HG02571 (cell line): ENCODE measurements at regions not wholly inside any gene's neighbourhood (a gene's known extent, or its start where the extent isn't known, plus 50 kb on each side); places are given as distances from the start of the nearest gene placed in this dataset.

Source experiments
- ATAC-seq: cut with Tn5 transposase; IDR thresholded peaks from one replicate; pipeline ENCODE4 v1.9.1; 2021; ENCODE audit warnings: mild to moderate bottlenecking, moderate library complexity; ENCODE audit not compliant: unreplicated experiment

DNA sequence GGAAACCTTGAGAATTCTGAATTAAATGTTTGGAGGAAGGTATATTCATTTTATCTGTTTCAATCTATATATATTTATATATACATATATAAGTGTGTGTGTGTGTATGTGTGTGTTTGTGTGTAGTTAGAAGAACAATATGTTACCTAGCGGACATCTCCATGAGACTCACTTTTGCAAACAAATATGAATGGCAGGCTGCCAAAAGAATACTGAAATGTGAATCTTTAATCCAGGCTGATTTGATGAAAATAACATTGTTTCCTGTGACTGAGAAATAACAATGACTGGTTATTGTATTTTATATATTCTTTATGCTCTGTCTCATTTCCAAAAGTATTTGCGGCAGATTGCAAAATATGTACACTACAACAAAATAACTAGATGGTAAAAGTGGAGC, 255.5 kb upstream of the TGFBR2 start:
- ATAC-seq: no peak

GRCh38 chr3:30352410-30353318, 253.7 kb upstream of the TGFBR2 start:
- ATAC-seq: no peak

DNA sequence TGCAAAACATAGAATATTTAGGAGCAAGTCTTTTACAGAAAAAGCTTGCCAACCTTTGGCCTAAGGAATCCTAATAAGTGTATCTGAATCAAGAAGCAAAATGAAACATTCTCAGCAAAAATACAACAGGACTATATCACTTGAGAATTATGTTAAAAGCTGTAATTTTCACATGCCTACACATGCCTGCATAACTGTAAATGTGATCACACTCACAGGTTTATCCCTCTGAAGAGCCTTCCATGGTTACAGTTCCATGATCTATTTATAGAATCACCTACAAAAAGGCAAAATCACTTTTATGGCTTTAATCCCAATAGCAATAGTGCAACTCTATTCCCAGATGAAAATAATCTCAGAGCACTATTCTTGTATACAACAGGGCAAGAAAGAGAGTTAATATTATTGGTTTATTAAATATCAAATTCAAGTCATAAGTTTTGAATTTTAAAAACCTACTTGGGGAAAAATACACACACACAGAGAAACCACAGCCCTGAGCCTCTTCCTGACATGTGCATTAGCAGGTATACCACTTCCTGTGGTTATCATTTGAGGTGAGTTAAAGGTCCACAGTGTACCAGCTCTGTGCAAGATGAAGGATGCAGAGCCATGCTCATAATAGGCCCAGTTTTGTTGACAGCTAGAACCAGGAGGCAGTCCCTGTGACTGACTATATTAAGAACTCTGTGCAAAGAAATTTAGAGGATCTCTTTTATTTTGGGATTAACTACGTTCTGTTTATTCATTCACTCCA, 252.5 kb upstream of the TGFBR2 start:
- ATAC-seq: peak; percentile 70

GRCh38 chr3:30354513-30354912, 251.9 kb upstream of the TGFBR2 start:
- no peak for ATAC-seq

DNA sequence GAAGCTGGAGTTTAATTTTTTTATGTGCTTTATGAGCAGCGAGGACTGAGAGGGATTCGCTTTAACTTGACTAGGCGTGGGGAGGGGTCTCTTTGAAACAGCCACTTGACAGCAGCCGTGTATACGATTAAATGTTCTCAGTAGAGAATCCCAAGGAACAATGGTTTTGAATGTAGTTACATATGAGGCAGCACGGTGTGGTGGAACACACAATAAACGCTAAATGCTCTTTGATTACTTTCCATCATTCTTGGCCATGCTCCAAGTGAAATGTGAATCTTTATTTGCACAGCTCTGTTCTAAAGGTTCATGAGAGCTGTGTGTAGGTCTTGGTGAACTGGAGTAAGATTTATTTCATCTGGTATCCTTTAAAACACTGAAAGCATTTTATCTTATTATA, 251.4 kb upstream of the TGFBR2 start:
- ATAC-seq: no peak

DNA sequence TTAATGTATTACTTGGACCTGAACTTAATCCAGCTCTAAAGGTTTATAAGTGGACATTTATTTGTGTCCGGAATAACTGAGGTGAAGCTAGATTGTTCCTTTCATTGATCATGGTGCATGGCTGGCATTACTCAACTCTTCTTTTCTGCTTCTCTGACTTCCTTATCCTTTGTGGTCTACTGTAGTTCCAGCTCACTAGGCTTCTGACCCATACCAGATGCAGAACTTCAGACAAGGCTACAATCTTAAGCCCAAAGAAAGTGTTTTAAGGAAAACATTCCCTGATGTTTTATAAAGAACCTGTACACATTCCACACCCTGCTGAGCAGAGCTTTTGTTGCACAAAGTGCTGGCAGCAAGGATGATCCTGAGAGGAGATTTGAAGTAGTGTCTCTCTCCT, 250.8 kb upstream of the TGFBR2 start:
- no peak for ATAC-seq

DNA sequence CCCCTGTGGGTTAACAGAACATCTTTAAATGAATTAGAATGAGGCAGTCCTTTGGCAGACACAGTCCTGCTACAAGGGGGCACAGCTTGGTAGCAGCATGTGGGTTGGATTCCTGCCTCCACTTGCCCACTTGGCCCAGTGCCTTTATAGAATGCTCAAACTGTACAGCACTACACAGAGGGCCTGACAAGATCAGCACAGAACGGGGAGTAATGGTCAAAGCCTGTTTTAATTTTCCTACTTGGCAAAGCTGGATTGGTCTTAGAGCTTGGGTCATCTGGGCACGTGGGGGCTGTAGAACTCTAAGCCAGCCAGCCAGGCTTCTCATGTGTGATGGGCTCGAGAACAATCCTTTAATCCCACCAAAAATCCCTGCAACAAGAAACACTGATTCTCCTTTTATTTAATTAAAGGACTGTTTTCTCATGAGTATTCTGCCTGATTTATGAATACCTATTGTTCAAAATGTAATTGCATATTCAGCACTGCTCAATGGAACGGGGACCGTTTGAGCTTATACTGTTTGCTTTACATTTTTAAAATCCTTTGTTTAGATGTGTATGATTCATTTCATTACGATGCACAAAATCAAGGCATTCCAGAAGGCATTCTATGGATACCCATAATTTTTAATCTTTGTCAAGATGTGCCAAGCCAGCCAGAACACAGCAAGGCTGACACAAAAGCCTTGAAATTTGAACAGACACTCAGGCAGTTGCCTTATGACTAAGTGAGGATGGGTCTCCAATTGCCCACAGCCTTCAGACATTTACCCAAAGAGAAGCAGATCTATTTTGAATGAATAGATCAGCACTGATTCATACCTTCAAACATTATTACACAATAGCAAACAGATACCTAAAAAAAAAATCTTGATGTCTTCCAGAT, 249.3 kb upstream of the TGFBR2 start:
- no peak for ATAC-seq

DNA sequence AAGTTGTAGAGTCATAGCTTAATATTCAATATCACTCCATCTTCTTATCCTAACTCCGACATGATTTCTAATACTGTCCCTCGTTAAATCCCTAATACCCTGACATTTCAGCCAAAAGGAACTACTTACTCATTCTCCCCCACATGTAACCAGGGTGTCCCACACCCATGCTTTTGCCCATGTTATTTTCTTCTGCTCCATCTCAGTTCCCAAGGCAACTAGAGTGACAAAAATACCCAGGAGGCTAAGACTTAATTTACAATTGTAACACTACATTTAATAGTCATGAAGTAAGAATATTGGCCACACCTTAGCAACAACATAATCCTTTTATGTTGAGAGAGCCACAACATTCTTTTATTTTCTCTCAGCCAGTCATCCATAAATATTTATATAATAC, 248.5 kb upstream of the TGFBR2 start:
- ATAC-seq: no peak

GRCh38 chr3:30358871-30359270, 247.5 kb upstream of the TGFBR2 start:
- ATAC-seq: no peak

- no peak for ATAC-seq
These were observed 237.4 kb upstream of the TGFBR2 start for GRCh38 chr3:30368978-30369377.

GRCh38 chr3:30370681-30371271, 235.6 kb upstream of the TGFBR2 start:
- no peak for ATAC-seq

- no peak for ATAC-seq
These were observed 233.6 kb upstream of the TGFBR2 start for GRCh38 chr3:30372837-30373236.

DNA sequence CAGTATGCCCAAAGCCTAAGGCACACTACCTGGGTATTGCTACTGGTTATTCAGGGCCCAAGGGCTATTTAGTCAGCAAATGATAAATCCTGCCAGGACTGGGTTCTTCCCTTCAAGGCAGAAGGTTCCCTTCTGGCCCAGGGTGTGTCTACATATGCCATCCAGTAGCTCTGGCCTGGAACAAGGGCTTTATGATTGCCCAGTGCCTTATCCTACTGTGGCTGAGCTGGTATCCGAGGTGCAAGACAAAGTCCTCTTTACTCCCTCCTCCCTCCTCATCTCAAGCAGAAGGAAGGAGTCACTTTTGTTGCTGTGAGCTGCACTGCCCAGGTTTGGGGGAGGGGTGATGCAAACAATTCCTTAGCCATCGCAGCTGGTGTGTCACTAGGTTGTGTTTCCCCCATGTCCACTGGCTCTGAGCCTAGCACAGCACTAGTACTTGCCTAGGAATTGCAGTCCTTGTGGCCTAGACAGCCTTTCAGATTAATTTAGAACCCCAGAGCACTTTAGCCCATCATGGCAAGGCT, 221.8 kb upstream of the TGFBR2 start:
- ATAC-seq: no peak

DNA sequence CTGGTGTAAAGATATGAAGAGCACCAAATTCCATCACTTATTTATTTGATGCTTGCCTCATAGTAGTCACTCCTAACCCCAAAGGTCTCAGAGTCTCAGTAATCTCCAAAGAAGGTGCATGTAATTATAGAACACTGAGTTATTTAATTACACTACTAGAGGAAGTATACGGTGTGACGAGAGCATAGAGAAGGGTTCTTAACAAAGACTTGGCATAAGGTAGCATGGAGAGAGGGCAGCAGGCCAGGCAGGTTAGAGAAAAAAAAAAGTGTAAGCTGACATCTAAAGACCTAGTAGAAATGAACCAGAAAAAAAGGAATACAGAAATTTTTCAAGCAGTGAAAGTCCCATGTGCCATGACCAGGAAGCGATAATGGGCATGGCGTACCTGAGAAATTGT, 213.3 kb upstream of the TGFBR2 start:
- ATAC-seq: no peak

GRCh38 chr3:30397030-30397429, 209.4 kb upstream of the TGFBR2 start:
- no peak for ATAC-seq

DNA sequence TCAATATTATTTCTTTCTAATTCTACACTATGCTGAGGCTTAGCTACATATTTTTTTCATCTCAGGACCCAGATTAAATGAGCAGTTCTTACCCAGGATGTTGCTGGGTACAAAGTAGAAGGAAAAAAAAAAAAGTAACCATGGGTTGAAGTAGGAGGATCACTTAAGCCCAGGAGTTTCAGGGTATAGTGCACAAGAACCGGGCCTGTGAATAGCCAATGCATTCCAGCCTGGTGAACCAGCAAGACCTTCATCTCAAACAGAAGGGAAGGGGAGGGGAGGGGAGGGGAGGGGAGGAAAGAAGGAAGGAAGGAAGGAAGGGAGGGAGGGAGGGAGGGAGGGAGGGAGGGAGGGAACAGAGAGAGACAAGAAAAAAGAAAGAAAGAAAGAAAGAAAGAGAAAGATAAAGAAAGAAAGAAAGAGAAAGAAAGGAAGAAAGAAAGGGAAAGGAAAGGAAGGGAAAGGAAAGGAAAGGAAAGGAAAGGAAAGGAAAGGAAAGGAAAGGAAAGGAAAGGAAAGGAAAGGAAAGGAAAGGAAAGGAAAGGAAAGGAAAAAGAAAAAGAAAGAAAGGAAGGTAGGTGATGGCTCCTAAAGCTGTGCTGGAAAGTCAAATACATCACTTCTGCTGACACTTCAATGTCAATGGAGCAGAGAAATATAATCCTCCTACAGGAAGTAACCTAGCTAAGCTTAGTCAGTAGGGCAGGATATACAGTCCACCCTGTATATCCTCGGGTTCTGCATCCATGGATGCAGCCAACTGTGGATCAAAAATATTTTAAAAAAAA, 206.8 kb upstream of the TGFBR2 start:
- no peak for ATAC-seq

GRCh38 chr3:30400926-30401325, 205.5 kb upstream of the TGFBR2 start:
- no peak for ATAC-seq

DNA sequence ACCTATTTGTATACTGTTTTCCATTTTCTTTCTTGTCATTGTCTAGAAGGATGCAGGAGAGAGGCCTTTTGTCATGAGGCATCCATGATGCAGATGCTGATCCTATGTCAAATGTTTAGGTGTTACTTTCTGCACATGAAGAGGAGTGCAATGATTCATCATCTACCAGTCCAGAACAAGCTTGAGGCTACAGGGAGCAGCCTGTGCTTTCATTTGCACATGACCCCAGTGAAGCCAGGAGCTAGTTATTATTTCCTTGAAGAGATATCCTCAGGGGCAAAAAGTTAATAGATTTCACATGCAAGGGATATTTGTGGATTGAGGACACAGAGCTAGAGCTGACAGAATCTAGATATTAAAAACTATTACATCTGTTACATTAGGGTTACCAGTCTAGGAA, 204.4 kb upstream of the TGFBR2 start:
- ATAC-seq: no peak

GRCh38 chr3:30407651-30408050, 198.8 kb upstream of the TGFBR2 start:
- no peak for ATAC-seq

GRCh38 chr3:30408105-30408557, 198.3 kb upstream of the TGFBR2 start:
- no peak for ATAC-seq
